CD4-positive, alpha-beta T cell treated with Interleukin-15 for 4 hours (primary cell): ENCODE measurements at regions not wholly inside any gene's neighbourhood (a gene's known extent, or its start where the extent isn't known, plus 50 kb on each side); places are given as distances from the start of the nearest gene placed in this dataset.
"Not testable (repeated sequence)": the region's sequence is repeated elsewhere in the genome, so short reads cannot be mapped to it uniquely, and the experiment has no call there.

ENCODE experiments used
- DNase-seq: peaks from one replicate; pipeline ENCODE4 v3.0.0-alpha.2; 2020; ENCODE audit warnings: low spot score

- DNase-seq = no peak
These were observed 733.9 kb upstream of the EPHA5 start for GRCh38 chr4:66404141-66404540.

GRCh38 chr4:66376921-66377320 lies 706.6 kb upstream of the EPHA5 start:
- no peak for DNase-seq

GRCh38 chr4:66376396-66376795 lies 706.1 kb upstream of the EPHA5 start:
- no peak for DNase-seq

GRCh38 chr4:66373268-66373667 lies 703.0 kb upstream of the EPHA5 start:
- no peak for DNase-seq

GRCh38 chr4:66372706-66373105 lies 702.4 kb upstream of the EPHA5 start:
- DNase-seq = no peak

- no peak for DNase-seq
These were observed 696.9 kb upstream of the EPHA5 start for GRCh38 chr4:66367043-66367660.

- DNase-seq = not testable (repeated sequence)
These were observed 690.1 kb upstream of the EPHA5 start for GRCh38 chr4:66360395-66360794.

GRCh38 chr4:66357316-66357715 lies 687.0 kb upstream of the EPHA5 start:
- no peak for DNase-seq

GRCh38 chr4:66355328-66355727 lies 685.0 kb upstream of the EPHA5 start:
- DNase-seq = no peak

- no peak for DNase-seq
These were observed 681.5 kb upstream of the EPHA5 start for GRCh38 chr4:66351761-66352160.

GRCh38 chr4:66340286-66340893 lies 670.1 kb upstream of the EPHA5 start:
- no peak for DNase-seq

GRCh38 chr4:66339007-66339406 lies 668.7 kb upstream of the EPHA5 start:
- no peak for DNase-seq

GRCh38 chr4:66331761-66332160 lies 661.5 kb upstream of the EPHA5 start:
- DNase-seq = no peak

GRCh38 chr4:66330125-66330524 lies 659.8 kb upstream of the EPHA5 start:
- DNase-seq = no peak

- no peak for DNase-seq
These were observed 658.7 kb upstream of the EPHA5 start for GRCh38 chr4:66328803-66329574.

GRCh38 chr4:66307641-66308438 lies 637.6 kb upstream of the EPHA5 start:
- DNase-seq = no peak

- no peak for DNase-seq
These were observed 630.1 kb upstream of the EPHA5 start for GRCh38 chr4:66300336-66300934.

- DNase-seq = no peak
These were observed 628.3 kb upstream of the EPHA5 start for GRCh38 chr4:66298569-66298968.

- DNase-seq = no peak
These were observed 627.4 kb upstream of the EPHA5 start for GRCh38 chr4:66297703-66298102.

- DNase-seq = no peak
These were observed 624.3 kb upstream of the EPHA5 start for GRCh38 chr4:66294638-66295037.

- no peak for DNase-seq
These were observed 614.7 kb upstream of the EPHA5 start for GRCh38 chr4:66284991-66285451.

- no peak for DNase-seq
These were observed 608.8 kb upstream of the EPHA5 start for GRCh38 chr4:66279084-66279483.
